Osteocyte (in vitro differentiated cells): ENCODE measurements at regions not wholly inside any gene's neighbourhood (a gene's known extent, or its start where the extent isn't known, plus 50 kb on each side); places are given as distances from the start of the nearest gene placed in this dataset.

Experiments used
- DNase-seq: peaks from one replicate; pipeline ENCODE4 v3.0.0; 2021; ENCODE audit warnings: mixed read lengths; ENCODE audit not compliant: unreplicated experiment; ENCODE audit errors: extremely low spot score
- H3K27ac Mint-ChIP-seq: one replicate; pipeline ENCODE4 v1.8.0; 2021; ENCODE audit warnings: mild to moderate bottlenecking, mixed read lengths; ENCODE audit not compliant: unreplicated experiment
- H3K27me3 Mint-ChIP-seq: one replicate; pipeline ENCODE4 v1.8.0; 2021; ENCODE audit warnings: mixed read lengths; ENCODE audit not compliant: unreplicated experiment
- H3K36me3 Mint-ChIP-seq: one replicate; pipeline ENCODE4 v1.8.0; 2021; ENCODE audit warnings: mixed read lengths; ENCODE audit not compliant: unreplicated experiment
- H3K4me1 Mint-ChIP-seq: one replicate; pipeline ENCODE4 v1.8.0; 2021; ENCODE audit warnings: mixed read lengths; ENCODE audit not compliant: unreplicated experiment
- H3K4me3 Mint-ChIP-seq: one replicate; pipeline ENCODE4 v1.8.0; 2021; ENCODE audit warnings: mild to moderate bottlenecking, moderate library complexity, mixed read lengths; ENCODE audit not compliant: unreplicated experiment
- H3K9me3 Mint-ChIP-seq: one replicate; pipeline ENCODE4 v1.8.0; 2021; ENCODE audit warnings: mixed read lengths; ENCODE audit not compliant: unreplicated experiment
- TF ChIP-seq, protein P1 (sequence below): fragments of 200-600 bp; sonication (generic); IDR thresholded peaks from 2 replicates; pipeline ENCODE4 v1.5.0; 2021; ENCODE audit warnings: antibody characterized with exemption, mild to moderate bottlenecking, moderate library complexity

DNA sequence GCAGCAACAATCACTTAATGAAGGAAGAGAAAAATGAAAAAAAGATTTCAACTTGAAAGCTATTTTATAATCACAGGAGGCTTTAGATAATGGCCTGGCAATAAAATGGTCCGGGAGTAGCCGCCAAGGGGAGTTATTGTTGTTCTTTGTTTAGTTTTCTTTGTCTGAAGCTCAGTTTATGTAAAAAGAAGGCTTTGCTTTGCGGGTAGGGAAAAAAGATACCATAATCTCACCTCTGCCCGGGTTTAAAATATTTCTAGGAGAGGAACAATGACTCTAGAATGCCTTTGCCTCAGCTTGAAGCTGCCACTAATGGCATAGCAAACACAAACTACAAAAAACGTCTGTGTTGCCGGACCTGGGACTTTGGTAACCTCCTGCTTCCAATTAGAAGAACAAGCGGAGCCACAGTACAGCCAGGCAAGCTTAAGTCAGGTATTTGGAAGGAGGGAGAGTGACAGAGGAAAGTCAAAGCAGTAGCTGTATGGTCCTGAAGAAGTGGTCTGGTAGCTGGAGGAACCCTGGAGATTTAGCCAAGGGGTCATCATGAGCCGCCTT is 764.5 kb downstream of the TUSC7 start:
- H3K4me1 Mint-ChIP-seq, result no peaks in the 10 kb centered on the region
- H3K27me3 Mint-ChIP-seq, result peaks cover 14% of the 10 kb centered on the region
- TF ChIP-seq, protein P1, sequence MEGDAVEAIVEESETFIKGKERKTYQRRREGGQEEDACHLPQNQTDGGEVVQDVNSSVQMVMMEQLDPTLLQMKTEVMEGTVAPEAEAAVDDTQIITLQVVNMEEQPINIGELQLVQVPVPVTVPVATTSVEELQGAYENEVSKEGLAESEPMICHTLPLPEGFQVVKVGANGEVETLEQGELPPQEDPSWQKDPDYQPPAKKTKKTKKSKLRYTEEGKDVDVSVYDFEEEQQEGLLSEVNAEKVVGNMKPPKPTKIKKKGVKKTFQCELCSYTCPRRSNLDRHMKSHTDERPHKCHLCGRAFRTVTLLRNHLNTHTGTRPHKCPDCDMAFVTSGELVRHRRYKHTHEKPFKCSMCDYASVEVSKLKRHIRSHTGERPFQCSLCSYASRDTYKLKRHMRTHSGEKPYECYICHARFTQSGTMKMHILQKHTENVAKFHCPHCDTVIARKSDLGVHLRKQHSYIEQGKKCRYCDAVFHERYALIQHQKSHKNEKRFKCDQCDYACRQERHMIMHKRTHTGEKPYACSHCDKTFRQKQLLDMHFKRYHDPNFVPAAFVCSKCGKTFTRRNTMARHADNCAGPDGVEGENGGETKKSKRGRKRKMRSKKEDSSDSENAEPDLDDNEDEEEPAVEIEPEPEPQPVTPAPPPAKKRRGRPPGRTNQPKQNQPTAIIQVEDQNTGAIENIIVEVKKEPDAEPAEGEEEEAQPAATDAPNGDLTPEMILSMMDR, result no peak
- H3K36me3 Mint-ChIP-seq, result no peaks in the 10 kb centered on the region
- no peaks in the 10 kb centered on the region for H3K9me3 Mint-ChIP-seq
- no peak overlapping the region for H3K4me3 Mint-ChIP-seq
- no peak for DNase-seq
- no peak overlapping the region for H3K27ac Mint-ChIP-seq

GRCh38 chr3:117476572-117476971 is 767.0 kb downstream of the TUSC7 start:
- TF ChIP-seq, protein P1, result no peak
- Mint-ChIP-seq H3K4me1 (no peaks in the 10 kb centered on the region), H3K4me3 (no peak overlapping the region), H3K27ac (no peak overlapping the region), H3K27me3 (peaks cover 14% of the 10 kb centered on the region), H3K9me3 (no peaks in the 10 kb centered on the region), H3K36me3 (no peaks in the 10 kb centered on the region)
- DNase-seq, result no peak

- Mint-ChIP-seq H3K4me1 (no peaks in the 10 kb centered on the region), H3K9me3 (no peaks in the 10 kb centered on the region), H3K27me3 (peaks cover 12% of the 10 kb centered on the region), H3K36me3 (no peaks in the 10 kb centered on the region), H3K4me3 (no peak overlapping the region), H3K27ac (no peak overlapping the region)
- no peak for DNase-seq
- TF ChIP-seq, protein P1, result no peak
These were observed 767.7 kb downstream of the TUSC7 start for GRCh38 chr3:117477214-117477755.

DNA sequence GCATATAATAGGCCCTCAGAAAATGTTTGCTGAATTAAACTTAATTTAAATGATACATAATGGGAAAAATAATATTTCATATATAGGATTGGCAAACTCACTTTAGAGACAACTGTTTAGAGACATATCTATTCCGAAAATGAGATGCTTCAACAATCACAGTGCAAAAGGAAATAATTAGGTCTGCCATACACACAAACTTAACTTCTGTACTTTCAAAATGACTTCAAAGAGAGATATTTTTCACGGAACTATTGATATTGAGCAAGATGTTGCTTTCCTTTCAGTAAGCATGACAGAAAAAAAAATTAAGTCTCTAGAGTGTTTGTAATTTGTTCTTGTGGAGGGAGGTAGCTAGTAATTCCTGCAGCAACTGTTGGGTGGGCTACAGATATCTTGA is 769.5 kb downstream of the TUSC7 start:
- H3K4me1 Mint-ChIP-seq, result no peaks in the 10 kb centered on the region
- H3K27me3 Mint-ChIP-seq, result peaks cover 7% of the 10 kb centered on the region
- TF ChIP-seq, protein P1, result no peak
- H3K9me3 Mint-ChIP-seq, result no peaks in the 10 kb centered on the region
- no peak overlapping the region for H3K27ac Mint-ChIP-seq
- H3K36me3 Mint-ChIP-seq, result no peaks in the 10 kb centered on the region
- DNase-seq, result no peak
- no peak overlapping the region for H3K4me3 Mint-ChIP-seq

- no peak overlapping the region for H3K4me3 Mint-ChIP-seq
- H3K27me3 Mint-ChIP-seq, result peaks cover 7% of the 10 kb centered on the region
- TF ChIP-seq, protein P1, result no peak
- DNase-seq, result no peak
- no peaks in the 10 kb centered on the region for H3K36me3 Mint-ChIP-seq
- no peaks in the 10 kb centered on the region for H3K9me3 Mint-ChIP-seq
- no peaks in the 10 kb centered on the region for H3K4me1 Mint-ChIP-seq
- no peak overlapping the region for H3K27ac Mint-ChIP-seq
These were observed 770.9 kb downstream of the TUSC7 start for GRCh38 chr3:117480525-117480924.
